Astrocyte (in vitro differentiated cells and primary cell): ENCODE measurements at regions not wholly inside any gene's neighbourhood (a gene's known extent, or its start where the extent isn't known, plus 50 kb on each side); places are given as distances from the start of the nearest gene placed in this dataset.

Experiments used
- DNase-seq: peaks from one replicate; pipeline ENCODE4 v3.0.0-alpha.2; 2010; ENCODE audit warnings: low read depth
- FAIRE-seq: peaks from 2 replicates; lab custom pipeline; 2011; peaks lifted over from hg19 to GRCh38; lab: Jason Lieb, UNC
- H2AFZ ChIP-seq: 2 replicates; pipeline ENCODE4 v1.6.0; 2012; ENCODE audit warnings: low read depth, low read length, inconsistent platforms
- H3K27ac ChIP-seq: 2 replicates; pipeline ENCODE4 v1.5.1; 2011; ENCODE audit warnings: low read depth, low read length, inconsistent platforms
- H3K27me3 ChIP-seq: 2 replicates; pipeline ENCODE4 v1.6.0; 2011; ENCODE audit warnings: low read length, inconsistent platforms; ENCODE audit not compliant: insufficient read depth
- H3K36me3 ChIP-seq: 2 replicates; pipeline ENCODE4 v1.5.1; 2011; ENCODE audit warnings: low read length, inconsistent platforms; ENCODE audit not compliant: insufficient read depth
- H3K4me1 ChIP-seq: 2 replicates; pipeline ENCODE4 v1.5.1; 2011; ENCODE audit warnings: low read length, inconsistent platforms; ENCODE audit not compliant: insufficient read depth
- H3K4me2 ChIP-seq: 2 replicates; pipeline ENCODE4 v1.6.0; 2012; ENCODE audit warnings: low read length, inconsistent platforms
- H3K4me3 ChIP-seq: 2 replicates; pipeline ENCODE4 v1.5.1; 2011; ENCODE audit warnings: low read depth, mild to moderate bottlenecking, low read length, inconsistent platforms; ENCODE audit not compliant: insufficient read depth
- H3K79me2 ChIP-seq: 2 replicates; pipeline ENCODE4 v1.6.0; 2012; ENCODE audit warnings: mild to moderate bottlenecking, low read length, inconsistent platforms; ENCODE audit not compliant: insufficient read depth
- H3K9ac ChIP-seq: 2 replicates; pipeline ENCODE4 v1.6.0; 2012; ENCODE audit warnings: mild to moderate bottlenecking, low read length, inconsistent platforms
- H3K9me3 ChIP-seq: 2 replicates; pipeline ENCODE4 v1.5.1; 2012; ENCODE audit warnings: low read depth, mild to moderate bottlenecking, low read length, inconsistent platforms; ENCODE audit not compliant: insufficient read depth
- H4K20me1 ChIP-seq: 2 replicates; pipeline ENCODE4 v1.6.0; 2012; ENCODE audit warnings: low read length, inconsistent platforms; ENCODE audit not compliant: insufficient read depth
- H3K27ac Mint-ChIP-seq: one replicate; pipeline ENCODE4 v1.8.0; 2021; ENCODE audit warnings: mild to moderate bottlenecking, mixed read lengths; ENCODE audit not compliant: unreplicated experiment
- H3K27me3 Mint-ChIP-seq: one replicate; pipeline ENCODE4 v1.8.0; 2021; ENCODE audit warnings: low read depth, mixed read lengths; ENCODE audit not compliant: unreplicated experiment
- H3K36me3 Mint-ChIP-seq: one replicate; pipeline ENCODE4 v1.8.0; 2021; ENCODE audit warnings: low read depth, mixed read lengths; ENCODE audit not compliant: unreplicated experiment
- H3K4me1 Mint-ChIP-seq: one replicate; pipeline ENCODE4 v1.8.0; 2021; ENCODE audit warnings: low read depth, mixed read lengths; ENCODE audit not compliant: unreplicated experiment
- H3K4me3 Mint-ChIP-seq: one replicate; pipeline ENCODE4 v1.8.0; 2021; ENCODE audit warnings: mild to moderate bottlenecking, moderate library complexity, mixed read lengths; ENCODE audit not compliant: unreplicated experiment
- H3K9me3 Mint-ChIP-seq: one replicate; pipeline ENCODE4 v1.8.0; 2021; ENCODE audit warnings: mild to moderate bottlenecking, mixed read lengths; ENCODE audit not compliant: unreplicated experiment
- CTCF ChIP-seq: IDR thresholded peaks from 2 replicates; pipeline ENCODE4 v1.5.1; 2011; ENCODE audit warnings: low read depth, mild to moderate bottlenecking, inconsistent platforms, low read length, moderate library complexity; ENCODE audit not compliant: insufficient read depth
- EZH2 ChIP-seq: IDR thresholded peaks from 2 replicates; pipeline ENCODE4 v1.6.1; 2012; ENCODE audit warnings: mild to moderate bottlenecking, low read length, inconsistent platforms; ENCODE audit not compliant: insufficient read depth

- H3K27me3 Mint-ChIP-seq = no peaks in the 10 kb centered on the region
- H3K27ac Mint-ChIP-seq = no peak overlapping the region
- H3K36me3 Mint-ChIP-seq = no peaks in the 10 kb centered on the region
- no peak for TF ChIP-seq EZH2
- Histone ChIP-seq H3K27me3 (no peaks in the 10 kb centered on the region), H3K9ac (no peak overlapping the region), H3K4me3 (no peak overlapping the region), H3K4me1 (no peaks in the 10 kb centered on the region), H2AFZ (no peak overlapping the region), H3K79me2 (no peaks in the 10 kb centered on the region), H3K36me3 (no peaks in the 10 kb centered on the region), H3K9me3 (no peaks in the 10 kb centered on the region), H3K4me2 (no peak overlapping the region), H4K20me1 (no peaks in the 10 kb centered on the region), H3K27ac (no peak overlapping the region)
- FAIRE-seq = no peak
- H3K9me3 Mint-ChIP-seq = peaks cover 2% of the 10 kb centered on the region
- no peak for DNase-seq
- no peaks in the 10 kb centered on the region for H3K4me1 Mint-ChIP-seq
- H3K4me3 Mint-ChIP-seq = no peak overlapping the region
These were observed 285.1 kb downstream of the MAT2B start for GRCh38 chr5:163790497-163790896.

GRCh38 chr5:163794993-163795392, 289.6 kb downstream of the MAT2B start:
- Mint-ChIP-seq H3K4me1 (no peaks in the 10 kb centered on the region), H3K27me3 (no peaks in the 10 kb centered on the region), H3K4me3 (no peak overlapping the region), H3K9me3 (no peaks in the 10 kb centered on the region), H3K36me3 (no peaks in the 10 kb centered on the region), H3K27ac (no peak overlapping the region)
- Histone ChIP-seq H3K4me2 (no peak overlapping the region), H3K27ac (no peak overlapping the region), H4K20me1 (no peaks in the 10 kb centered on the region), H3K4me3 (no peak overlapping the region), H3K9me3 (no peaks in the 10 kb centered on the region), H2AFZ (no peak overlapping the region), H3K79me2 (no peaks in the 10 kb centered on the region), H3K9ac (no peak overlapping the region), H3K27me3 (no peaks in the 10 kb centered on the region), H3K36me3 (no peaks in the 10 kb centered on the region), H3K4me1 (no peaks in the 10 kb centered on the region)
- FAIRE-seq = no peak
- no peak for DNase-seq
- TF ChIP-seq EZH2 = no peak
- TF ChIP-seq CTCF = no peak

- no peaks in the 10 kb centered on the region for H3K4me1 ChIP-seq
- H3K4me1 Mint-ChIP-seq = no peaks in the 10 kb centered on the region
- no peaks in the 10 kb centered on the region for H3K27me3 Mint-ChIP-seq
- no peak for TF ChIP-seq CTCF
- TF ChIP-seq EZH2 = no peak
- no peaks in the 10 kb centered on the region for H3K9me3 Mint-ChIP-seq
- no peak overlapping the region for H3K4me3 Mint-ChIP-seq
- no peaks in the 10 kb centered on the region for H3K79me2 ChIP-seq
- FAIRE-seq = no peak
- no peak overlapping the region for H3K27ac Mint-ChIP-seq
- DNase-seq = peak; percentile 76
- H3K27me3 ChIP-seq = no peaks in the 10 kb centered on the region
- no peaks in the 10 kb centered on the region for H4K20me1 ChIP-seq
- no peak overlapping the region for H3K4me2 ChIP-seq
- no peaks in the 10 kb centered on the region for H3K9me3 ChIP-seq
- no peak overlapping the region for H3K27ac ChIP-seq
- no peaks in the 10 kb centered on the region for H3K36me3 Mint-ChIP-seq
- H3K36me3 ChIP-seq = no peaks in the 10 kb centered on the region
- H2AFZ ChIP-seq = no peak overlapping the region
- H3K4me3 ChIP-seq = no peak overlapping the region
- no peak overlapping the region for H3K9ac ChIP-seq
These were observed 302.4 kb downstream of the MAT2B start for GRCh38 chr5:163807781-163808180.
